IPS-15b (cell line): ENCODE measurements at regions not wholly inside any gene's neighbourhood (a gene's known extent, or its start where the extent isn't known, plus 50 kb on each side); places are given as distances from the start of the nearest gene placed in this dataset.

ENCODE experiments used
- H3K27me3 ChIP-seq: one replicate; pipeline ENCODE4 v1.6.1; 2013; ENCODE audit warnings: low read length; ENCODE audit not compliant: control insufficient read depth, insufficient read depth
- H3K36me3 ChIP-seq: one replicate; pipeline ENCODE4 v1.6.1; 2013; ENCODE audit warnings: low read length; ENCODE audit not compliant: control insufficient read depth, insufficient read depth
- H3K4me1 ChIP-seq: one replicate; pipeline ENCODE4 v1.6.1; 2013; ENCODE audit warnings: mild to moderate bottlenecking, low read length; ENCODE audit not compliant: control insufficient read depth, insufficient read depth
- H3K4me3 ChIP-seq: one replicate; pipeline ENCODE4 v1.5.1; 2013; ENCODE audit warnings: low read depth, low read length
- H3K9ac ChIP-seq: one replicate; pipeline ENCODE4 v1.6.1; 2013; ENCODE audit warnings: low read depth, mild to moderate bottlenecking, low read length
- H3K9me3 ChIP-seq: one replicate; pipeline ENCODE4 v1.6.1; 2013; ENCODE audit warnings: mild to moderate bottlenecking, low read length; ENCODE audit not compliant: control insufficient read depth, insufficient read depth

DNA sequence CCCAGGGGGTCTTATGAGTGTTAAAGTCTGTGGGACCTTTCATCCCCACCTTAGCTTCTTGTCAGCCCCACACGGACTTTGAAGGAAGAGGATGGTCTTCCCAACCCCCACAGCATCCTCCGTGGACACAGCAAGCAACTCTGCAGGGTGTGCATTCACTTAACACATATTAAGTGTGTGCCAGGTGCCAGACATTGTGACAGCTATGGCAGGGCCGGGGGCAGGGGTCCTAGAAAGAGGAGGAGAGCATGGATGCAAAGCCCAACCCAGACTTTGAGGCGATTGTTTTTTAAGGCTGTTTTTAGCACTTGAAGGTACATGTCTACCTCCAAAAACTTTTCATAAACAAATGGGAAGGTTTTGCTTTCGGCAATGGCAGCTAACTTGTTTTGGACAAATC is 121.6 kb upstream of the KCNG1 start:
- H3K36me3 ChIP-seq = no peaks in the 10 kb centered on the region
- no peaks in the 10 kb centered on the region for H3K4me1 ChIP-seq
- H3K4me3 ChIP-seq = no peak overlapping the region
- H3K27me3 ChIP-seq = no peaks in the 10 kb centered on the region
- no peak overlapping the region for H3K9ac ChIP-seq
- no peaks in the 10 kb centered on the region for H3K9me3 ChIP-seq

DNA sequence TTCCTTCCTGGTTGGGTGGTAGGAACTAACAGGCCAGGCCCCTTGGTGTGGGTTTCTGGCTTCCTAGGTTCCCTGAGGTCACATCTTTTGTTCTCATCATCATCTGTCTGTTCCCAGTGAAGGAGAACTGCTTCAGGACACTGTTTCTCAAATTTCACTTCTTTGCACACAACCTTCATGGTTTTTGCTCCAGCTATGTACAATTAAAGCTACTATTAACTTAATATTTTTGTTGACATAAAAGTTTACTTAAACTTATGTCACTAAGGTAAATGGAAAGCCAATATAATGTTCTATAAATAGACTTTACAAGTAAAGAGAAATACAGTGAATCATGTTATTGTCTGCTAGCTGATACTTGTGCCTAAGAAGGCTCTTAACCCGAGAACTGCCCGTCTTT is 120.7 kb upstream of the KCNG1 start:
- Histone ChIP-seq H3K9me3 (no peaks in the 10 kb centered on the region), H3K36me3 (no peaks in the 10 kb centered on the region), H3K4me1 (no peaks in the 10 kb centered on the region), H3K27me3 (no peaks in the 10 kb centered on the region), H3K9ac (no peak overlapping the region), H3K4me3 (no peak overlapping the region)

DNA sequence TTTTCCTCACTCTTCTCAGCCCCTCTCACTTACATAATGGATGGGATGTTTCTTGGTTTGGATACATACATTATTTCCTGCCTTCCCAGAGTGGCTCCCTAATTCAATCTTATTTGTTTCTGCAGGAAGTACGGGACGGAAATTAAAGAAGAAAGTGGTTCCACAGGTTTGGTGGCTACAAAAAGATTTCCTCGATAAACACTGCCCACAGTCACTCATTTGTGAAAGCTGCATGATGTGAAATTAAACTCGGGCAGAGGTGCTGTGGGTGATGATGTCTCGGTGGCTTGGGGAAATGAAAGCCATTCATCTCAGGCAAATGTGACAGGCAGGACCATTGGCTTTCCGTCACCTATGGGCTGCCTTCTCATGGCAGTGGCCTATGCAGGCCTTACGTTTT is 119.5 kb upstream of the KCNG1 start:
- no peaks in the 10 kb centered on the region for H3K27me3 ChIP-seq
- no peak overlapping the region for H3K4me3 ChIP-seq
- H3K9ac ChIP-seq = no peak overlapping the region
- H3K4me1 ChIP-seq = no peaks in the 10 kb centered on the region
- no peaks in the 10 kb centered on the region for H3K36me3 ChIP-seq
- H3K9me3 ChIP-seq = no peaks in the 10 kb centered on the region

DNA sequence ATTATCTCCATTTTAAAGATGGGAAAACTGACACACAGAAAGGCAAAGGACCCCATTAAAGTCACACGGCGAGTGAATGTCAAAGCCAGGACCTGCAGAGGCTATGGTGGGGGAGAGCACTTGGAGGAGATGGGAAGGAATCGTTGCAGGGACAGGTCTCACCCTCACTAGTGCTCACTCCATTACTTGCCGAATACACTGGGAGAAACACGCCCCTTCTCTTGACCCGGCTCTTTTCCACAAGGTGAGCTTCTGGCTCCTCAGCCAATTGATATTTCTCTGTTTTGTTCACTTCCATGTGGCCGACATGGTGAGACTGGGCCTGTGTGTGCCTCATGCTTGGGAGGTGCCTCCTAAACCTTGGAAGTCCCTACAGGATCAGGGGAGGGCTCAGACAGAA is 117.8 kb upstream of the KCNG1 start:
- no peaks in the 10 kb centered on the region for H3K9me3 ChIP-seq
- no peak overlapping the region for H3K4me3 ChIP-seq
- H3K27me3 ChIP-seq = no peaks in the 10 kb centered on the region
- H3K36me3 ChIP-seq = no peaks in the 10 kb centered on the region
- no peaks in the 10 kb centered on the region for H3K4me1 ChIP-seq
- no peak overlapping the region for H3K9ac ChIP-seq

DNA sequence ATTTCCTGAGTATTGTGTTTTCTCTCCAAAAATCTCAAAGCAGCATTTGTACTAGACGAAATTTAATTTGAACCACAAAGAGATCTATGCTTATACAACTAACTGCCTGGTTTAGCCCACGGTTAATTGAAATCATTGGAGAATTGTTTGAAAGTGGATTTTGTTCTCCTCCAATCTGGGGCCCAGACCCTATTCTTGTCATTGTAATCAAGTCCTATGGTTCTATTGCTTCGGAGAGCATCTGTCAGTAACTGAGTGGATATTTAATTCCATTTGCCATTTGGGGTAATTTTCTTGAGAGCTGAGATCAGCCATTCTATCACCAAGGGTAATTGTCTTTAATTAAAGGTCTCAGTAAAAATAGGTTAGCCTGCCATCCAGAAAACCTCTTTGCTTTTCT is 117.0 kb upstream of the KCNG1 start:
- no peaks in the 10 kb centered on the region for H3K9me3 ChIP-seq
- H3K4me1 ChIP-seq = no peaks in the 10 kb centered on the region
- no peak overlapping the region for H3K4me3 ChIP-seq
- H3K9ac ChIP-seq = no peak overlapping the region
- H3K27me3 ChIP-seq = no peaks in the 10 kb centered on the region
- H3K36me3 ChIP-seq = no peaks in the 10 kb centered on the region

DNA sequence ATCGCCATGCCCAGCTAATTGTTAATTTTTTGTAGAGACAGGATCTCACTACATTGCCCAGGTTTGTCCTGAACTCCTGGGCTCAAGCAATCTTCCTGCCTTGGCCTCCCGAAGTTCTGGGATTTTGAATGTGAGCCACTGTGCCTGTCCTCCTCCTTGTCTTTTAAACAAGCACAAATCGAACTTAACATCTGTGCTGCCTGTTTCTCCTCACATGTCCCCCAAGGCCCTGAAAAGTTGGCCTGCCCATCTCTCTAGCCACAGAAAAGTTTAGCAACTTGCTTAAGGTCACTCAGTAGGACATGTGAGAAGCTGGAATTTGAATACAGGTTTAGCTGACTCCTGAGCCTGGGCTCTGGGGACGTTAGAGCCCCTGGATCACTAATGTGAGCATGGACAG is 115.7 kb upstream of the KCNG1 start:
- Histone ChIP-seq H3K4me1 (no peaks in the 10 kb centered on the region), H3K27me3 (no peaks in the 10 kb centered on the region), H3K9me3 (no peaks in the 10 kb centered on the region), H3K4me3 (no peak overlapping the region), H3K36me3 (no peaks in the 10 kb centered on the region), H3K9ac (no peak overlapping the region)

DNA sequence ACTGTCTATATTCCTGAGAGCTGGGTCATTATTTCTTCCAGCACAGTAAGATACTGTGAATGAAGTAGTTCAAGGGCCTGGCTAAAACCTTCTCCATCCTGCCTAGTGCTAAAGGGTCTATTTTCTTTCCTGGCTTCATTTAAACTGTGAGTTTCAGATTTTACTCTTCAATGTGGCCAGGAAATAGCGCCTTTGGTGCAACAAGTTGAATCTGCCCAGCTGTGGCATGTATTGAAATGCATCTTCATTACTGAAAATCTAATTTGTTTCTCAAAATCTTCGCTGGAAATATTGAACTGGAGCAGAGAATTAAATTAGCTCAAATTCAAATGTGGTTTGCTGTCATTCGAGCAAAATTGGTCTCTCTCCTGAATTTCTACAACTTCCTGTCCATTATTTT is 114.6 kb upstream of the KCNG1 start:
- H3K9ac ChIP-seq = no peak overlapping the region
- H3K27me3 ChIP-seq = no peaks in the 10 kb centered on the region
- H3K4me3 ChIP-seq = no peak overlapping the region
- H3K9me3 ChIP-seq = no peaks in the 10 kb centered on the region
- no peaks in the 10 kb centered on the region for H3K36me3 ChIP-seq
- no peaks in the 10 kb centered on the region for H3K4me1 ChIP-seq

DNA sequence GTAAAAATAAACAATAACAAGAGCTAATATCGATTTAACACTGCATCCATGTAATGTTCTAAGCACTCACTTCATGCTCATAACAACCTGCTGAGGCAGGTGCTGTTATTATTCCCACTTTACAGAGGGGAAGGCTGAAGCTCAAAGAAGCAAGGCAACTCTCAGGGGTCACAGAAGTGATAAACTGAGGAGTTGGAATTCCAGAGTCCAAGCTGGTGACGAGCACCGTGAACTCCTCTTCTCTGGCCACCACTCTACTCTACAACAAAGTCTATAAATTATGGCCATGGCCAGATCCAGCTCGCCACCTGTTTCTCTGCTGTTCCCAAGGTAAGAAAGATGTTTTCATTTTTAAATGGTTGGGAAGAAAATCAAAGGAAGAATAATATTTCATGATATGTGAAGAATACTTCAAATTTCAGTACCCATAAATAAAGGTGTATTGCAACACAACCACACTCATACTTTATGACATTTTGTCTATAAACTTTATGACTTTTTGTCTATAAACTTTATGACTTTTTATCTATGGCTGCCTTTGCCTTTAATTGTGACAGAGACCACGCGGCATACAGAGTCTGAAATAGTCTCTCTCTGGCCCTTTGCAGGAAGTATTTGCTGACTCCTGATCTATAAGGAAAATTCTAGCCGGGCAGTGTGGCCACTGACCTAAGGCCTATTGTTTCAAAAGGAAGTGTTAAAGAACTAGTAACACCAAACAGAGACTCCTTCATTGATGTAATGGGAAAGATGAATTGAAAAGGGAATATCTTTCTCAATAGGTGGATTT is 113.2 kb upstream of the KCNG1 start:
- no peaks in the 10 kb centered on the region for H3K27me3 ChIP-seq
- H3K9me3 ChIP-seq = no peaks in the 10 kb centered on the region
- H3K4me1 ChIP-seq = no peaks in the 10 kb centered on the region
- H3K36me3 ChIP-seq = no peaks in the 10 kb centered on the region
- no peak overlapping the region for H3K4me3 ChIP-seq
- H3K9ac ChIP-seq = no peak overlapping the region

DNA sequence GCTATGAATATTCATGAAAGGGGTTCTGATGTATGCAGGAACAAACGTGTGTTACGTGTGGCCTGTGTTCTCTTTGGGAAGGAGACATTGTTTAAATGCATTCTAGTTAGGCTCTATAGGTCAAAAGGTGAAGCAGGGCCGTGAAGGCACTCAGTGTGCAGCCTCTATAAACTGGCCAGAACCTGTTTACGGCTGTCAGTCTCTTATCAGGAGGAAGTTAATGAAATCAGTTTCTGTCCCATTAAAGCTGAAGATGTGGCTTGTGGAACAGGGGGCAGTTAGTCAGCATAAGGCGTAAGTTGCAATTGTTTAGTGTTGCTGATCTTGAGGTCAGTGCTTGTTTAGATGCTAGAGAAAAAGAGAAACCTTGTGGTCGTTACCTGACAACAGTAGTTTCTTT is 111.5 kb upstream of the KCNG1 start:
- Histone ChIP-seq H3K27me3 (no peaks in the 10 kb centered on the region), H3K4me1 (no peaks in the 10 kb centered on the region)

DNA sequence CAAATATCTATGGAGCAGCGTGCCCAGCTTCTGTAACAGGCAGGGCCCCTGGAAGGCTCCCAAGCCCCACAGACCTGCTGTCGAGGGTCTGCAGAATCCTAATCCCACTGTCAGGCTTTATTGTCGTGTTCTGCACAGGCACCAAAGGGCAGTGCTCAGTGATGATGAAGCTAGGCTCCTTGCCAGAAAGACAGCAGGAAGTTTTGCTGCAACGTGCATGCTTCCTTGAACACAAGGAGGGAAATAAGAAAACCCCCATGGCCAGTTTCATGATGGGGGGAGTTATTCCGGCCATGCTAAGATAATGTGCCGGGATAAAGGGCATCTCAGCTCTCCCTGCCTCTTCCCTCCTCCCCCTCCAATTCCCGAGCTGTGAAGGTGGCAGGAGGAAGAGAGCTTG is 109.4 kb upstream of the KCNG1 start:
- Histone ChIP-seq H3K4me1 (no peaks in the 10 kb centered on the region), H3K27me3 (no peaks in the 10 kb centered on the region), H3K9me3 (no peaks in the 10 kb centered on the region)

More for the DNA sequence above, 111.5 kb upstream of the KCNG1 start:
- no peak overlapping the region for H3K4me3 ChIP-seq
- H3K9me3 ChIP-seq = no peaks in the 10 kb centered on the region
- H3K9ac ChIP-seq = no peak overlapping the region
- no peaks in the 10 kb centered on the region for H3K36me3 ChIP-seq

DNA sequence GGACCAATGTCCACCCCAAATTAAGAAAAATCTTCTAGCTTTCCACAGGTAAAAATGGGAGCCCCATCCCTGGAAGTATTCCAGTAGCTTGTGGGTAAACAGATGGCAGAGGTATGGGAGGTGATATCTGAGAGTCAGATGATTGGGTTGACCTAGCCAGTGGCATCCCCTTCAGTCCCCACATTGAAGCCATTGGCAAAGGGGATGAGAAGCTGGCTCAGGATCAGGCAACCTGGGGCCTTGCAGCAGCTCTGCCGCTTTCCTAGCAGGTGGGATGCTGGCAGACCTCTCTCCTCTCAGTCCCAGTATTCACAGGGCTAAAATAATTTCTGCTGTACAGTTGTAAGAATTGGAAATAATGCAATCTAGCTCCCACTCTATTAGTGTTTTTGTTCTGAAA is 108.9 kb upstream of the KCNG1 start:
- Histone ChIP-seq H3K36me3 (no peaks in the 10 kb centered on the region), H3K4me3 (no peak overlapping the region), H3K9me3 (no peaks in the 10 kb centered on the region), H3K27me3 (no peaks in the 10 kb centered on the region), H3K4me1 (no peaks in the 10 kb centered on the region), H3K9ac (no peak overlapping the region)

More for the DNA sequence above, 109.4 kb upstream of the KCNG1 start:
- Histone ChIP-seq H3K4me3 (no peak overlapping the region), H3K36me3 (no peaks in the 10 kb centered on the region), H3K9ac (no peak overlapping the region)

DNA sequence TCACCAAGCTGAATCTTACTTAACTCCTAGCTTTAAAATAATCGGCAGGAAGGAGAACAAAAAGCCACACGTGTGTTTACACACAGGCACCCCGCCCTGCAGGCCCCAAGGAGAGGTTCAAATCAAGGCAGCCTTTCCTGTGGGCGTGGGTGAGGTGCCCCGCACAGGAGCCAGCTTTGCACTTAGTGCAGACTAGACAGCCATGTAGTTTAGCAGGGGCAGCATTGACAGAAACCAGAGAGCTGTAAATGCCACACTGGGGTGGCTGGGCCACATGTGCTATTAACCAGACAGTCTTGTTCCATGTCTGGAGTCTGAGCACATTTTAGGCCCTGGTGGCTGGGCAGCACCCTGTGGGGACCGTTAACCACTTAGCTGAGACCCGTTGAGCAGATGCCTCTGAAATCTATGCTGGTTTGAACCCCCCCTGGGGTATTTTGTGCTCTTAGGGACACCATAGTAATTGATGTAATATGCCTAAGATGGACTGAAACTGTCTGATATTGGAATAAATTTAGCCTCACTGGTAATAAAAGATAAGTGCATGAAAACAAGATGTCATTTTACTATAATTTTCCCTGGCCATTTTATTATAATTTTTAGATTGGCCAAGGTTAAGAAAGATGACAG is 106.4 kb upstream of the KCNG1 start:
- Histone ChIP-seq H3K4me3 (no peak overlapping the region), H3K9ac (no peak overlapping the region)

More for the DNA sequence above, 106.4 kb upstream of the KCNG1 start:
- H3K9me3 ChIP-seq = no peaks in the 10 kb centered on the region
- no peaks in the 10 kb centered on the region for H3K36me3 ChIP-seq
- H3K4me1 ChIP-seq = no peaks in the 10 kb centered on the region
- no peaks in the 10 kb centered on the region for H3K27me3 ChIP-seq
